Spleen (tissue), 11 donors: ENCODE measurements at regions not wholly inside any gene's neighbourhood (a gene's known extent, or its start where the extent isn't known, plus 50 kb on each side); places are given as distances from the start of the nearest gene placed in this dataset.

ENCODE experiments used
- DNase-seq: peaks from one replicate; pipeline ENCODE4 v3.0.0-alpha.2; 2020
- H3K27ac ChIP-seq, 8 donors: fragments of 200-600 bp; sonication (generic) in 7 of 8; 1 replicate in 4 of 8; 2 replicates in 4 of 8; pipeline versions ENCODE4 v1.5.0 to v1.8.0; 2016 to 2021; ENCODE audit warnings: inconsistent platforms in 4 of 8, mild to moderate bottlenecking in 4 of 8, moderate library complexity in 1 of 8
- H3K27me3 ChIP-seq, 7 donors: fragments of 200-600 bp; sonication (generic) in 6 of 7; replicated peaks in 1 of 7; 1 replicate in 4 of 7; 2 replicates in 3 of 7; pipeline versions ENCODE4 v1.5.0 to v1.8.0; 2016 to 2021; ENCODE audit warnings: inconsistent platforms in 3 of 7, mild to moderate bottlenecking in 1 of 7
- H3K36me3 ChIP-seq, 6 donors: fragments of 200-600 bp; sonication (generic) in 5 of 6; 1 replicate in 4 of 6; 2 replicates in 2 of 6; pipeline versions ENCODE4 v1.5.0 to v1.8.0; 2016 to 2021; ENCODE audit warnings: inconsistent platforms in 2 of 6
- H3K4me1 ChIP-seq, 6 donors: fragments of 200-600 bp; sonication (generic) in 5 of 6; 1 replicate in 3 of 6; 2 replicates in 3 of 6; pipeline versions ENCODE4 v1.5.0 to v1.8.0; 2016 to 2021; ENCODE audit warnings: inconsistent platforms in 3 of 6
- H3K4me3 ChIP-seq, 8 donors: fragments of 200-600 bp; sonication (generic) in 7 of 8; 1 replicate in 4 of 8; 2 replicates in 4 of 8; pipeline versions ENCODE4 v1.5.0 to v1.8.0; 2016 to 2021; ENCODE audit warnings: inconsistent platforms in 4 of 8, mild to moderate bottlenecking in 4 of 8, moderate library complexity in 2 of 8
- H3K9me3 ChIP-seq, 8 donors: fragments of 200-600 bp; sonication (generic) in 7 of 8; 1 replicate in 4 of 8; 2 replicates in 4 of 8; pipeline versions ENCODE4 v1.5.0 to v1.8.0; 2016 to 2021; ENCODE audit warnings: inconsistent platforms in 4 of 8
- POLR2A ChIP-seq, 3 donors: fragments of 450-650 bp; IDR thresholded peaks; one replicate each; pipeline ENCODE4 v1.5.1; 2017; ENCODE audit warnings: antibody characterized with exemption in 3 of 3, mild to moderate bottlenecking in 1 of 3
- POLR2AphosphoS5 ChIP-seq, 3 donors: sonication (generic); formaldehyde crosslinking; IDR thresholded peaks; one replicate each; pipeline ENCODE4 v1.5.1; 2017; ENCODE audit warnings: antibody characterized with exemption in 3 of 3
- WGBS, 5 donors: extraction: QIAGEN DNeasy Blood & Tissue Kit in 3 of 5; methylation state at CpG; one replicate each; pipeline versions ENCODE4 v1.1.5 to v1.1.7; 2013 to 2018; 5-methylcytosine and 5-hydroxymethylcytosine counted together
- intact Hi-C: fragments of 100-400 bp; cut with DNase I; formaldehyde crosslinking; loops from one replicate; pipeline ENCODE4 v1.15.0; 2023; ENCODE audit warnings: low total_unique reads
- TF ChIP-seq, protein P1 (sequence below), 11 experiments: fragments of 200-600 bp in 7 of 11; fragments of 450-650 bp in 4 of 11; sonication (generic) in 4 of 11; IDR thresholded peaks in 8 of 11; conservative IDR thresholded peaks in 3 of 11; 1 replicate in 7 of 11; 2 replicates in 4 of 11; pipeline versions ENCODE4 v1.4.0 to v1.8.0; 2016 to 2021; ENCODE audit warnings: antibody characterized with exemption in 11 of 11, inconsistent platforms in 4 of 11, mild to moderate bottlenecking in 1 of 11
- donor health status: healthy with polysubstance abuse.
- donor health status: DM: no; HTN: no; CAD: no; lungs with moderate emphysema.
- donor health status: DM: no; HTN: no; CAD: no.
- donor health status: Bipolar disorder and iron deficiency.
- donor health status: healthy.
- donor health status: DM: no; HTN: no; CAD: no.
- donor health status: DM: yes; HTN: yes; CAD: no.

DNA sequence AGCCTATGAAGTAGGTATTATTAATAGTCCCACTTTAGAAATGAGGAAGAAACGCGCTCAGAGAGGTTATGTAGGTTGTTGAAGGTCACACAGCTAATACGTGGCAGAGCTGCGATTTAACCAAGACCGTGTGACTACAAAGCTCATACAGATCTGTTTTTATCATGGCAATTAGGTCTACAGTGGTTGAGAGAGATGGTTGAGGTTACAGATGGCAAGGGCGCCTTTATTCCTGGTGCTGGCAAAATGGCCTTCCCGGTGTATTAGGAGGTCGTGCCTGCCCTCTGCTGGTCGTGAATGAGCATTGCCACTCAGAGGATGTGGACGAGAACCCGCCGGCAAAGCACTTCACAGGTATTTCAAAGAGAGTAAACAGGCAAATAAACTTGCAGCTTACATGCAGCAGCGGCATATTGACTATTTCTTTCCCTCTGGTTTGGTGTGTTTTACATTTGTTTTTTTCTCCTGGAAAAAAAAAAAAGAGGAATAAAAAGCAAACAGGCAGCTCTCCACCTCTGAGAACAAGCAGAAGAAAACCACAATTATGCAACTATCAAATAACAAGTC lies 65.3 kb upstream of the EGFLAM start:
- peaks cover 0 to 33% (median 0%) of the 10 kb centered on the region in 7 donors for H3K27me3 ChIP-seq
- TF ChIP-seq, protein P1, sequence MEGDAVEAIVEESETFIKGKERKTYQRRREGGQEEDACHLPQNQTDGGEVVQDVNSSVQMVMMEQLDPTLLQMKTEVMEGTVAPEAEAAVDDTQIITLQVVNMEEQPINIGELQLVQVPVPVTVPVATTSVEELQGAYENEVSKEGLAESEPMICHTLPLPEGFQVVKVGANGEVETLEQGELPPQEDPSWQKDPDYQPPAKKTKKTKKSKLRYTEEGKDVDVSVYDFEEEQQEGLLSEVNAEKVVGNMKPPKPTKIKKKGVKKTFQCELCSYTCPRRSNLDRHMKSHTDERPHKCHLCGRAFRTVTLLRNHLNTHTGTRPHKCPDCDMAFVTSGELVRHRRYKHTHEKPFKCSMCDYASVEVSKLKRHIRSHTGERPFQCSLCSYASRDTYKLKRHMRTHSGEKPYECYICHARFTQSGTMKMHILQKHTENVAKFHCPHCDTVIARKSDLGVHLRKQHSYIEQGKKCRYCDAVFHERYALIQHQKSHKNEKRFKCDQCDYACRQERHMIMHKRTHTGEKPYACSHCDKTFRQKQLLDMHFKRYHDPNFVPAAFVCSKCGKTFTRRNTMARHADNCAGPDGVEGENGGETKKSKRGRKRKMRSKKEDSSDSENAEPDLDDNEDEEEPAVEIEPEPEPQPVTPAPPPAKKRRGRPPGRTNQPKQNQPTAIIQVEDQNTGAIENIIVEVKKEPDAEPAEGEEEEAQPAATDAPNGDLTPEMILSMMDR (IDR thresholded peaks at IDR 0.05 in 8 of 11, conservative IDR thresholded peaks at IDR 0.05 in 3 of 11), result peak; percentile 55 to 90 (median 81)
- TF ChIP-seq POLR2AphosphoS5 (IDR thresholded peaks at IDR 0.05), result no peak
- TF ChIP-seq POLR2A (IDR thresholded peaks at IDR 0.05), result no peak
- WGBS, 5 donors, result 17 to 20% (median 19%) methylated on average over 13 of the region's 13 CpGs
- no peaks in the 10 kb centered on the region for H3K36me3 ChIP-seq
- H3K4me1 ChIP-seq, result peaks cover 0 to 6% (median 0%) of the 10 kb centered on the region in 6 donors
- H3K4me3 ChIP-seq, result no peak overlapping the region
- no peaks in the 10 kb centered on the region for H3K9me3 ChIP-seq
- intact Hi-C loops, result loop anchor here (2.0 to 10.0 kb wide), 2 partner anchors 356 to 778 kb away; no protein-coding TSS in a partner anchor
- peak; percentile 84 for DNase-seq
- no peak overlapping the region for H3K27ac ChIP-seq

DNA sequence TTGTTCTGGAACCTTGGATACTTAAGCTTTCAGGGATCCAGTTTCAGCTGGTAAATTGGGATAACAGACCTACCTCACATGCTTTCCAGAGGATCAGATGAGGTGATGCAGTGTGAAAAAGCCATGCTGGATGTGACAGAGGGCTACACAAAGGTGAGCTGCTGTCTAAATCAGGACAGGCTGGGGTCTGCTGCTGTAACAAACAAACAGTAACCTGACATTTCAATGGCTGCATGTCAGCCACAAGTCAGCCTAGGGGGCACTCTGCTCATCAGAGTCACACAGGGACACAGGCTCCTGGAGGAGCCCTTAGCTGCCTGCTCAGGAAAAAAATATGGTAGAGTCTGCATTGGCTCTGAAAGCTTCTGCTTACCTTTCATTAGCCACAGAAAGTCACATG lies 66.7 kb upstream of the EGFLAM start:
- peaks cover 0 to 33% (median 0%) of the 10 kb centered on the region in 7 donors for H3K27me3 ChIP-seq
- H3K27ac ChIP-seq, result no peak overlapping the region
- TF ChIP-seq, protein P1 (IDR thresholded peaks at IDR 0.05 in 8 of 11, conservative IDR thresholded peaks at IDR 0.05 in 3 of 11), result no peak
- TF ChIP-seq POLR2AphosphoS5 (IDR thresholded peaks at IDR 0.05), result no peak
- no peak for TF ChIP-seq POLR2A (IDR thresholded peaks at IDR 0.05)
- intact Hi-C loops, result loop anchor here (2.0 to 10.0 kb wide), 2 partner anchors 355 to 777 kb away; no protein-coding TSS in a partner anchor
- H3K36me3 ChIP-seq, result no peaks in the 10 kb centered on the region
- H3K9me3 ChIP-seq, result no peaks in the 10 kb centered on the region
- H3K4me3 ChIP-seq, result no peak overlapping the region
- no peak for DNase-seq
- peaks cover 0 to 6% (median 0%) of the 10 kb centered on the region in 6 donors for H3K4me1 ChIP-seq

DNA sequence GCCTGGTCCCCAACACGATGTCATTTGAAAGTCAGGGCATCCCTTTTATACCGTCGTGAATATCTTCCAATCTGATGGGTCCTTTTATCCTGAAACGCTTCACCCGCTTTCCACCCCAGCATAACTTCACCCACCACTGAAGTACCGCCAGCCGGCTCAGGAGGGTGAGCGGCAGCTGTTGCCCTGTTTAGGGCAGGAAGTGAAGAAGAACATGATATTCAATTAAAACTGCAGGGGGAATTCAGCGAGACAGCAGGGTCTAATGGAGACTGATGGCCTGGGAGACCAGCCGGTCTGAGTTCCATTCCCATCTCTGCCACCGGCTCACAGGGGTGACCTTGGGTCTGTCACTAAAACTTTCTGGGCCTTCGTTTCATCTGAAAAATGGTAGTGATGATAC lies 68.2 kb upstream of the EGFLAM start:
- intact Hi-C loops, result loop anchor here (10.0 kb wide), 1 partner anchor 775 kb away; no protein-coding TSS in a partner anchor
- WGBS, 5 donors, result 88 to 91% (median 89%) methylated on average over 12 of the region's 12 CpGs
- peaks cover 0 to 27% (median 0%) of the 10 kb centered on the region in 7 donors for H3K27me3 ChIP-seq
- H3K27ac ChIP-seq, result no peak overlapping the region
- H3K36me3 ChIP-seq, result no peaks in the 10 kb centered on the region
- H3K4me3 ChIP-seq, result no peak overlapping the region
- DNase-seq, result no peak
- H3K9me3 ChIP-seq, result no peaks in the 10 kb centered on the region
- H3K4me1 ChIP-seq, result peaks cover 0 to 6% (median 0%) of the 10 kb centered on the region in 6 donors
- TF ChIP-seq, protein P1 (IDR thresholded peaks at IDR 0.05 in 8 of 11, conservative IDR thresholded peaks at IDR 0.05 in 3 of 11), result no peak
- TF ChIP-seq POLR2AphosphoS5 (IDR thresholded peaks at IDR 0.05) (no peak), POLR2A (IDR thresholded peaks at IDR 0.05) (no peak)

DNA sequence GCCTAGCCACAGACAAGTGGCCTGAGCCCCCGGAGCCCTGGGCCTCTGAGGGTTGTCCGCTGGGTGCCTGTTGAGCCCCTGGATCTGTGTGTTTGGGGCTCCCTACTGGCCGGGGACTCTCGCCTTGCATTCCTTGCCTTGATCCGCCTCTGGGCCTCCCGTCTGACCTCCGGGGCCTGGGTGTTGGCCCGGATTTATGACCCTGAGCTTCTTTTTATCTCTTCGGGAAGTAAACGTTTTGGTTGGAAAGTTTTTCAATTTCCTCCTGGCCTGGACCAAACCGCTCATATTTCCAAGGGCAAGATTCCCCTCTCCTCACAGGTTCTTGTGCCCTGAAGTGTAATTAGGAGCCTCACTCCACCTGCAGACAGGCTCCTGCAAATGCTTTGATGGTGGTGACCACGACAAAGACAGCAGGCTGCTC lies 69.3 kb upstream of the EGFLAM start:
- intact Hi-C loops, result no loop called here
- TF ChIP-seq, protein P1 (IDR thresholded peaks at IDR 0.05 in 8 of 11, conservative IDR thresholded peaks at IDR 0.05 in 3 of 11), result no peak
- TF ChIP-seq POLR2AphosphoS5 (IDR thresholded peaks at IDR 0.05), result no peak
- no peak for TF ChIP-seq POLR2A (IDR thresholded peaks at IDR 0.05)
- Histone ChIP-seq H3K4me3 (no peak overlapping the region), H3K4me1 (peaks cover 0 to 6% (median 0%) of the 10 kb centered on the region in 6 donors), H3K27ac (no peak overlapping the region), H3K36me3 (no peaks in the 10 kb centered on the region), H3K9me3 (no peaks in the 10 kb centered on the region), H3K27me3 (peaks cover 0 to 22% (median 0%) of the 10 kb centered on the region in 7 donors)
- no peak for DNase-seq
- 56 to 70% (median 63%) methylated on average over 12 of the region's 12 CpGs for WGBS, 5 donors
